K562 (cell line): ENCODE measurements at regions not wholly inside any gene's neighbourhood (a gene's known extent, or its start where the extent isn't known, plus 50 kb on each side); places are given as distances from the start of the nearest gene placed in this dataset.

Experiments used
- AFF4 ChIP-seq: sonication (generic); formaldehyde crosslinking; IDR thresholded peaks from 2 replicates; pipeline ENCODE4 v1.8.0; 2023; ENCODE audit warnings: mild to moderate bottlenecking, missing genetic modification reagents
- EHMT2 ChIP-seq: fragments of 450-650 bp; IDR thresholded peaks from 2 replicates; pipeline ENCODE4 v1.6.1; 2018; ENCODE audit warnings: antibody characterized with exemption
- ETV5 ChIP-seq: sonication (generic); formaldehyde crosslinking; IDR thresholded peaks from 2 replicates; pipeline ENCODE4 v1.4.0; 2020; ENCODE audit warnings: low read depth, mild to moderate bottlenecking, missing genetic modification reagents
- HDGF ChIP-seq: fragments of 450-650 bp; IDR thresholded peaks from 2 replicates; pipeline ENCODE4 v1.6.1; 2016
- MXI1 ChIP-seq: IDR thresholded peaks from 2 replicates; pipeline ENCODE4 v1.6.1; 2011; ENCODE audit warnings: low read depth, mild to moderate bottlenecking, improper control_type of control experiment, low read length
- POLR2B ChIP-seq: fragments of 450-650 bp; IDR thresholded peaks from 2 replicates; pipeline ENCODE4 v1.6.1; 2018; ENCODE audit warnings: low read depth; ENCODE audit not compliant: partially characterized antibody
- PPARD ChIP-seq: fragments of 250-450 bp; sonication (Bioruptor Pico); IDR thresholded peaks from 2 replicates; pipeline ENCODE4 v1.8.0; 2022; ENCODE audit warnings: inconsistent platforms, mild to moderate bottlenecking, moderate library complexity
- RBBP5 ChIP-seq: fragments of 200-600 bp; sonication (generic); IDR thresholded peaks from 2 replicates; pipeline ENCODE4 v1.6.1; 2012; ENCODE audit warnings: borderline replicate concordance, mild to moderate bottlenecking, low read length, control low read depth, inconsistent platforms; ENCODE audit not compliant: insufficient read depth, poor library complexity, severe bottlenecking
- SP1 ChIP-seq: sonication (generic); formaldehyde crosslinking; IDR thresholded peaks from 2 replicates; pipeline ENCODE4 v1.8.1; 2022; ENCODE audit warnings: mild to moderate bottlenecking, missing genetic modification reagents
- SRF ChIP-seq, 2 experiments: fragments of 250-450, 450-650 bp in 1 of 2; sonication (Bioruptor Pico) in 1 of 2; sonication (generic) in 1 of 2; formaldehyde crosslinking; IDR thresholded peaks; 2 replicates each; pipeline versions ENCODE4 v1.5.0 to v1.5.1; 2020 to 2022; ENCODE audit warnings: mild to moderate bottlenecking in 1 of 2, missing genetic modification reagents in 1 of 2
- TSC22D4 ChIP-seq: fragments of 450-650 bp; IDR thresholded peaks from 2 replicates; pipeline ENCODE4 v1.6.1; 2016; ENCODE audit warnings: missing genetic modification characterization, missing biosample characterization, control low read depth
- U2AF2 ChIP-seq: fragments of 200-400 bp; formaldehyde crosslinking; optimal IDR thresholded peaks from 2 replicates; pipeline ENCODE3; 2017; ENCODE audit warnings: low read depth, mild to moderate bottlenecking, low read length
- WHSC1 ChIP-seq: IDR thresholded peaks from one replicate; pipeline ENCODE4 v1.6.1; 2012; ENCODE audit warnings: low read length, control low read depth, inconsistent platforms
- ZBTB40 ChIP-seq, 2 experiments: fragments of 450-650 bp in 1 of 2; sonication (generic) in 1 of 2; formaldehyde crosslinking in 1 of 2; IDR thresholded peaks; 2 replicates each; pipeline versions ENCODE4 v1.7.1 to v1.9.0; 2016 to 2022; ENCODE audit warnings: inconsistent platforms in 1 of 2, mild to moderate bottlenecking in 1 of 2, missing genetic modification reagents in 1 of 2
- ZNF23 ChIP-seq: fragments of 250-450 bp; sonication (Bioruptor Pico); IDR thresholded peaks from 2 replicates; pipeline ENCODE4 v1.4.0; 2020; ENCODE audit warnings: mild to moderate bottlenecking
- ZNF436 ChIP-seq: fragments of 250-450, 450-650 bp; sonication (Bioruptor Pico); formaldehyde crosslinking; IDR thresholded peaks from 2 replicates; pipeline ENCODE4 v1.7.0; 2020; ENCODE audit warnings: mild to moderate bottlenecking
- ZNF76 ChIP-seq: fragments of 250-450 bp; sonication (Bioruptor Pico); IDR thresholded peaks from 2 replicates; pipeline ENCODE4 v1.4.0; 2020; ENCODE audit warnings: mild to moderate bottlenecking, moderate library complexity, borderline replicate concordance

GRCh38 chr1:189804352-189804751, 673.3 kb downstream of the BRINP3 start (continued):
- TF ChIP-seq ZBTB40 (IDR thresholded peaks at IDR 0.05) (no peak), ZBTB40 (CRISPR knock-in tag; IDR thresholded peaks at IDR 0.05) (no peak), ETV5 (CRISPR knock-in tag) (no peak), PPARD (no peak), TSC22D4 (tag) (no peak), HDGF (no peak), SP1 (CRISPR knock-in tag) (no peak), RBBP5 (no peak), U2AF2 (no peak), ZNF23 (CRISPR knock-in tag) (no peak), ZNF436 (CRISPR knock-in tag) (no peak), WHSC1 (no peak), AFF4 (CRISPR knock-in tag) (no peak), MXI1 (no peak), ZNF76 (CRISPR knock-in tag) (no peak), POLR2B (no peak), SRF (CRISPR knock-in tag; IDR thresholded peaks at IDR 0.05) (no peak), EHMT2 (no peak)
